GM21423 (cell line): ENCODE measurements at regions not wholly inside any gene's neighbourhood (a gene's known extent, or its start where the extent isn't known, plus 50 kb on each side); places are given as distances from the start of the nearest gene placed in this dataset.

Experiments
- ATAC-seq: cut with Tn5 transposase; IDR thresholded peaks from one replicate; pipeline ENCODE4 v1.9.1; 2021; ENCODE audit warnings: mild to moderate bottlenecking, moderate library complexity; ENCODE audit not compliant: unreplicated experiment

- ATAC-seq = no peak
Measured at GRCh38 chr2:157052685-157053224, 204.8 kb upstream of the GALNT5 start.

DNA sequence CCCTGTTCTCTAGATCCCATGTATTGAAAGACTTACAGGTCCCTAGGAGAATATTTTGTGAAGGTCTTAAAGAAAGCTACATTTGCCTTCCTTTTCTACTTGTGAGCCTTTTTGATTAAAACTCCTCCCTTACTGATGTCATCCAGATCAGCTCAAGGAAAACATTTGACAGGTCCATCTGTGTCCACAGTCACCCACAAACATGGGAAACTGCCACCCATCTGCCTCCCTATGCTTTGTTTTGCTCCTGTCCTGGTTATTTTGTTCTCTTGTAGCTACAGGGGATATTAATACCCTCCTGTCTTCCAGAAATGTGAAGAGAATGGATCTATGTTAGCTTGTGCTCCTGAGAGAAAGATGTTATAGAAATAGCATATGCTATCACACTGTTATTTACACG lies 203.6 kb upstream of the GALNT5 start:
- ATAC-seq = no peak

GRCh38 chr2:157055660-157056199 lies 201.8 kb upstream of the GALNT5 start:
- no peak for ATAC-seq

GRCh38 chr2:157056200-157056676 lies 201.3 kb upstream of the GALNT5 start:
- no peak for ATAC-seq

- ATAC-seq = no peak
Measured at GRCh38 chr2:157058161-157058560, 199.3 kb upstream of the GALNT5 start.

DNA sequence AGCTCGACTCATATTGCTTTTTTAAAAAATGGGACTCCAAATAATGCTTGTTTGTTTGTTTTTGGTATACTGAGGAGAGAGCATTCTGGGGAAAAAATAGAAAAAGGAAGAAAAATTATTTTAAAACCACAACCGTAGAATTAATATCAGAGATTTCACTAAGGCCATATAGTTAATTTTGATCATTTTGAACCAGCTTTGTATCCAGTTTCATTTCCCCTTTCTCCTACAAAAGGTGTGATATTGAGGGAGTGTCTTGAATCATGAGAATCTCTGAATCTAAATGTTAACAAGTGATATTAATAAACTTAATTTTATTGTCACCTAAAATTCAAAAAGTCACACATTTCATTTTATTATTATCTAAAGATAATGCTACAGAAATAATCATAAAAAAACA lies 198.5 kb upstream of the GALNT5 start:
- no peak for ATAC-seq

DNA sequence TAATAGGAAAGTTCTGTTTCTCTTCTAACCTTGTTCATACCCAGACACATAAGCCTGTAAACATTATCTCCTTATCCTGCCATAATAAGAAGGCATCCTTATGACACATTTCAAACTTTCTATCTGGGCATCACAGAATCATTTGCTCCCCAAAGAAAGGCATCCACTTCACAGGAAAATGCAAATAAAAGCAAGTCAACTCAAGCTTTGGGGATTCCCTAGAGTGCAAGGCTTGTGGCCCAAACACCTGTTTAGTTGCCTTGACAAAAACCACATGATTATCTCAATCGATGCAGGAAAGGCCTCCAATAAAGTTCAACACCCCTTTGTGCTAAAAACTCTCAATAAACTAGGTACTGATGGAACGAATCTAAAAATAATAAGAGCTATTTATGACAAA lies 195.7 kb upstream of the GALNT5 start:
- ATAC-seq = peak; percentile 78

- no peak for ATAC-seq
Measured at GRCh38 chr2:157067562-157067961, 189.9 kb upstream of the GALNT5 start.

- ATAC-seq = no peak
Measured at GRCh38 chr2:157068237-157068636, 189.3 kb upstream of the GALNT5 start.

DNA sequence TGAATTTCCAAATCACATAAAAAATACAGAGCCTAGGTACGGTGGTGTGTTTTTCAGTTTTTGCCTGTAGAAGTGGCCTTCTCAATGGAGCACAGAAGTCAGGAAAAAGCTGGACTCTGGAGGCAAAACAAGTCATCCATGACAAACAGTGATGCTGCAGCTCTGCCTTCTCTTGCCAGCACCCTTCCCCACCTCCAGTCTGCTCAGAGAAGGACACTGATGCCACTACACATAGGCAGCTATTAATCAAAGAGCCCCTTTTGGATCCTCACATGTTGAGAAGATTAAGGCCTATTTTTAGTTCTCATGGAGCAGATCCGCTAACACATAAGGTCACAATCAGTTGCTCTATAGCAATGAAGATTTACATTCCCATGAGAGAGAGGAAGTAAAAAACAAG lies 181.6 kb upstream of the GALNT5 start:
- ATAC-seq = no peak

DNA sequence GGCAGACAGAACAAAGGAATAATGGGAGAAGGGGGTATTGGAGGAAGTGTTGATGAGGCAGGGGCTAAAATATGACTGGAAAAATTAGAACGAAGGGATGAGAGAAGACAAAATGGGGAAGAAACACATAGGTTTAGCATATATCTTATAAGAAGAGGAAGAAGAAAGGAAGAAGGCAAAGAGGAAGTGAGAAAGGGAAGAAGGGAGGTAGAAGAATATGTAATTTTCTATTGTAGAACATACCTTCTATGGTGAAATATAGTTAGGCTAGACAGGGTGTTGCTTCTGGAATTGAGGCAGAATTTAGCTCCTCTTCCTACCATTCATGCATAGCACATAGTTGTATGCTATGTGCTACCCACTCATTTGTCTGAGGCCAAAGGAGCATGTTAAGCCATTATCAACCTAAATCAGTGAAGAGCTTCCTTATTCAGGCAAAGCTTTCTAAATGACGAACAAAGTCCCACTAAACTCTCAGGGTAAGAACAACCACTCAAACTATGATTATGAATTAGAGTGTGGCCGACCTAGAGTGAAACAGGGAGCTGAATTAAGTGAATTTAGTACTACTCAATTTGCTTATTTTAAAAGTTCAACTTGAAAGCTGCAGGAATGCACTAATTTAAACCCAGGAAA lies 180.9 kb upstream of the GALNT5 start:
- ATAC-seq = peak; percentile 39

- ATAC-seq = no peak
Measured at GRCh38 chr2:157077753-157078350, 179.7 kb upstream of the GALNT5 start.

- no peak for ATAC-seq
Measured at GRCh38 chr2:157082950-157083349, 174.6 kb upstream of the GALNT5 start.

- ATAC-seq = no peak
Measured at GRCh38 chr2:157085522-157085921, 172.0 kb upstream of the GALNT5 start.

GRCh38 chr2:157087373-157088002 lies 170.0 kb upstream of the GALNT5 start:
- ATAC-seq = no peak

DNA sequence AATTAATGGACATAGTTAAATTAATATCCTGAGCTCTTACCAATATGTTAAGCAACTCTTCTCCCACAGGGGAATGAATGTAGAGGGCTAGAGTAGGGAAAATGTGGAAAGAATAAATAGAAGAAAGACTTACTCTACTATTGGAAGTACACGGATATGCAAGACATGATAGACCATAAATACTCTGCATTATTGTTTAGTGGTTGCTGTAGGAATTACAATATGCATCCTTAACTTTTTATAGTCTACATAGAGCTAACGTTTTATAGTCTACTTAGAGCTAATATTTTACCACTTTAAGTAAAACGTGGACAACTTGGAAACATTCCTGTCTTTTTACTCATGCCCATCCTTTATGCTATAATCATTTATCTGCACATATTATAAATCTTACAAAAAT lies 163.8 kb upstream of the GALNT5 start:
- no peak for ATAC-seq

DNA sequence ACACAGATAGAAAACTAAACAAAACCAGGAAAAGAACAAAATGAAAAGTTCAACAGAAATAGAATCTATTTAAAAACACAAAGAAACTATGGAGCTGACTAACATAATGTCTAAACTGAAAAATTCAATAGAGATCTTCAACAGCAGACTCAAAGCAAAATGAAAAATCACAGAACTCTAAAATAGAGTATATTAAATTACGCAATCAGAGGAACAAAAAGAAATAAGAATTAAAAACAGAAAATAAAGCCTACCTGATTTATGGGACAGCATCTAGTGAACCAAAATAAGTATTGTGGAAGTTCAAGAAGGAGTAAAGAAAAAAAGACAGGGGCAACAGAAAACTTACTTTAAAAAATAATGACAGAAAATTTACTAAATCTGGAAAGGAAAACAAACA lies 152.1 kb upstream of the GALNT5 start:
- ATAC-seq = no peak

DNA sequence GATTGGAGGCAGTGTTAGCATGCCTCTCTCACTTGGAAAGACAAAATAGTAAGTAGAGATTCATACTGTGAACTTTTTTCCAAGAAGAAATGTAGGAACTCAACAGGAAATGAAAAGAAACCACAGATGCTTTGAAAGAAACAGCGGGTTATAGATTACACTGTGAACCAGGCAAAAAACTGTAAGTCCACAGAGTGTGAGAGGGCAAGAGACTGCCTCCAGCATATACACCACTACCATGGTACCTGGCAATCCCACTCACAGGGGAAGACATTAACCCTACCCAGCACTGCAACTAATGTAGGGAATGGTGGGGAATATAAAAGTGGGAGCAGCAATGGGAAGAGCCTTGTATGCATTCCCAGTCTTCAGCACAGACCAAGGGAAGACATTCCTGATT lies 150.6 kb upstream of the GALNT5 start:
- ATAC-seq = no peak

GRCh38 chr2:157107460-157107859 lies 150.0 kb upstream of the GALNT5 start:
- ATAC-seq = no peak

DNA sequence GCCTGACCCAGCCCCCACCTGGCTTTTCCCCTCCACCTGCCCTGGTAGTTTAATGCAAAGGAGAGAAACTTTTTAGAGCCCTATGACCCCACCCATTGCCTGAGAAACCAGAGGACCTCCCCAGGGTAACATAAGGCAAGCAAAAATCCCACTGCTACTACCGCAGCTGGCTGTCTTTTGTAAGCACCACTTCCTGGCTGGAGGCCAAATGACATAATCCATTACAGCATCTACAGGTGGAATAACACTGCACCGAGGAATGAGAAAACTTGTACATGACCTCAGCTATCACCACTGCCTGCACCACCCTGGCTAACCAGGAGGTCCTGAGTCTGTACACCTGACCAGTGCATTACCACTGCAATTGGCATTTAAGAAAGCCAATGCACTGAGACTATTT lies 149.6 kb upstream of the GALNT5 start:
- no peak for ATAC-seq

- no peak for ATAC-seq
Measured at GRCh38 chr2:157122776-157123175, 134.7 kb upstream of the GALNT5 start.

- ATAC-seq = no peak
Measured at GRCh38 chr2:157124731-157125130, 132.8 kb upstream of the GALNT5 start.
